Sigmoid colon (tissue), 6 donors: ENCODE measurements at regions not wholly inside any gene's neighbourhood (a gene's known extent, or its start where the extent isn't known, plus 50 kb on each side); places are given as distances from the start of the nearest gene placed in this dataset.

ENCODE experiments used
- DNase-seq: peaks from one replicate; pipeline ENCODE4 v3.0.0-alpha.2; 2019
- H3K27ac ChIP-seq, 4 donors: fragments of 200-600 bp; sonication (generic); one replicate each; pipeline ENCODE4 v1.5.1; 2016 to 2019; ENCODE audit warnings: mild to moderate bottlenecking in 1 of 4
- H3K27me3 ChIP-seq, 3 donors: fragments of 200-600 bp; sonication (generic); one replicate each; pipeline ENCODE4 v1.5.1; 2019; ENCODE audit warnings: mild to moderate bottlenecking in 1 of 3
- H3K36me3 ChIP-seq, 4 donors: fragments of 200-600 bp; sonication (generic); one replicate each; pipeline ENCODE4 v1.5.1; 2016 to 2019
- H3K4me1 ChIP-seq, 4 donors: fragments of 200-600 bp; sonication (generic); one replicate each; pipeline ENCODE4 v1.5.1; 2017 to 2019
- H3K4me3 ChIP-seq, 4 donors: fragments of 200-600 bp; sonication (generic); one replicate each; pipeline ENCODE4 v1.5.1; 2017 to 2019; ENCODE audit warnings: mild to moderate bottlenecking in 2 of 4, moderate library complexity in 1 of 4
- H3K9me3 ChIP-seq, 4 donors: fragments of 200-600 bp in 3 of 4; sonication (generic) in 3 of 4; one replicate each; pipeline versions ENCODE4 v1.5.1 to v1.6.1; 2013 to 2019
- EP300 ChIP-seq, 4 donors: sonication (generic); formaldehyde crosslinking; IDR thresholded peaks; one replicate each; pipeline ENCODE4 v1.6.1; 2017; ENCODE audit warnings: antibody characterized with exemption in 4 of 4
- POLR2A ChIP-seq, 2 donors: fragments of 450-650 bp; IDR thresholded peaks; one replicate each; pipeline ENCODE4 v1.6.1; 2016; ENCODE audit warnings: antibody characterized with exemption in 2 of 2, mild to moderate bottlenecking in 2 of 2, moderate library complexity in 2 of 2
- POLR2AphosphoS5 ChIP-seq, 4 donors: sonication (generic); formaldehyde crosslinking; IDR thresholded peaks; one replicate each; pipeline ENCODE4 v1.6.1; 2017; ENCODE audit warnings: antibody characterized with exemption in 4 of 4
- WGBS, 2 donors: extraction: QIAGEN DNeasy Blood & Tissue Kit; methylation state at CpG; one replicate each; pipeline ENCODE4 v1.1.7; 2013; 5-methylcytosine and 5-hydroxymethylcytosine counted together
- intact Hi-C: fragments of 100-400 bp; cut with DNase I; formaldehyde crosslinking; loops from one replicate; pipeline ENCODE4 v1.15.1; 2023
- TF ChIP-seq, protein P1 (sequence below), 4 experiments: fragments of 450-650 bp in 3 of 4; fragments of 200-600 bp in 1 of 4; IDR thresholded peaks; one replicate each; pipeline ENCODE4 v1.5.1; 2016 to 2019; ENCODE audit warnings: antibody characterized with exemption in 4 of 4, mild to moderate bottlenecking in 3 of 4, moderate library complexity in 2 of 4
- donor health status: healthy with polysubstance abuse.
- donor health status: healthy.

DNA sequence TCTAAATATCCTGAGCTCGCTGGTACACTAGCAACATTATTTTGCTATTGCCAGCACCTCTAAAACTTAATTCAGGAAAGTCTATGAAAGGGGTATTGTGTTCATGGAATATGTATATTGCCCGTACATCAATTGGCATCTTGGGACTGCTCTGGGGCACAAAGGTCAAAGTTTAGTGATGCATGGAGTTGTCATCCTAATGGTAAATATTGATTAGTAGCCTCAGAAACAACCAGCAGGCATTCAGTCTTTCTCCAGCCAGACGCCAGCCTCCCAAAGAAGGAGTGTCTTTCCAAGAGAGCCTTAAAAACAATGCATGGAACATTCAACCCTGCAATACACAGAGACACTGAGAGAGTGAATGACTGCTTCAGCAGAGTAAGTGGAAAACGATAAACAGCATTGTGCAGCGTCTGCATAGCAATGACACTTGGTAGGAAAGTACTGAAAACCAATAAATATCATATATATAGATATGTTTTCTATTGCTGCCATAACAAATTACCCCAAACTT is 377.3 kb downstream of the SHQ1 start:
- no peak overlapping the region for H3K4me3 ChIP-seq
- WGBS, 2 donors = 83 to 86% methylated on average over 5 of the region's 5 CpGs
- no peaks in the 10 kb centered on the region for H3K9me3 ChIP-seq
- no peak for TF ChIP-seq POLR2A (IDR thresholded peaks at IDR 0.05)
- TF ChIP-seq, protein P1, sequence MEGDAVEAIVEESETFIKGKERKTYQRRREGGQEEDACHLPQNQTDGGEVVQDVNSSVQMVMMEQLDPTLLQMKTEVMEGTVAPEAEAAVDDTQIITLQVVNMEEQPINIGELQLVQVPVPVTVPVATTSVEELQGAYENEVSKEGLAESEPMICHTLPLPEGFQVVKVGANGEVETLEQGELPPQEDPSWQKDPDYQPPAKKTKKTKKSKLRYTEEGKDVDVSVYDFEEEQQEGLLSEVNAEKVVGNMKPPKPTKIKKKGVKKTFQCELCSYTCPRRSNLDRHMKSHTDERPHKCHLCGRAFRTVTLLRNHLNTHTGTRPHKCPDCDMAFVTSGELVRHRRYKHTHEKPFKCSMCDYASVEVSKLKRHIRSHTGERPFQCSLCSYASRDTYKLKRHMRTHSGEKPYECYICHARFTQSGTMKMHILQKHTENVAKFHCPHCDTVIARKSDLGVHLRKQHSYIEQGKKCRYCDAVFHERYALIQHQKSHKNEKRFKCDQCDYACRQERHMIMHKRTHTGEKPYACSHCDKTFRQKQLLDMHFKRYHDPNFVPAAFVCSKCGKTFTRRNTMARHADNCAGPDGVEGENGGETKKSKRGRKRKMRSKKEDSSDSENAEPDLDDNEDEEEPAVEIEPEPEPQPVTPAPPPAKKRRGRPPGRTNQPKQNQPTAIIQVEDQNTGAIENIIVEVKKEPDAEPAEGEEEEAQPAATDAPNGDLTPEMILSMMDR (IDR thresholded peaks at IDR 0.05) = no peak
- TF ChIP-seq EP300 (IDR thresholded peaks at IDR 0.05) = no peak
- TF ChIP-seq POLR2AphosphoS5 (IDR thresholded peaks at IDR 0.05) = no peak
- H3K36me3 ChIP-seq = no peaks in the 10 kb centered on the region
- no peak overlapping the region for H3K27ac ChIP-seq
- intact Hi-C loops = no loop called here
- H3K4me1 ChIP-seq = no peaks in the 10 kb centered on the region
- DNase-seq = no peak
- H3K27me3 ChIP-seq = no peaks in the 10 kb centered on the region

DNA sequence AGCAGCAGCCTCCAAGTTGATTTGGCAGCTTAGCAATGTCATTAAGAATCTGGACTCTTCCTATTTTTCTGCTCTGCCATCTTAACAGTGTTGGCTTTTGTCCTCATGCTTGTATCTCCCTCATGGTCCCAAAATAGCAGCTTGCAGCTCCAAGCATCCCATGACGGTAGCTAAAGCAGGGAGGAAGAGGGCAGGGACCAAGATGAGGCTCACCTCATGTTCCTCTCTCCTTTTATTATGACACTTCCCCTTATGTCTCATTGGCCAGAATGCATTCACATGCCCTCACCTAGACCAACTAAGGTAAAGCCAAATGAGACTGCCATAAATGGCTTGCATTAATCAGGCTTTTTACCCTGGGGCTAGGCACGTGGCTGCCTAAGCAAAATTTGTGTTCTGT is 382.4 kb downstream of the SHQ1 start:
- no peaks in the 10 kb centered on the region for H3K9me3 ChIP-seq
- WGBS, 2 donors = 66 to 72% methylated on average over 2 of the region's 2 CpGs
- no peak overlapping the region for H3K27ac ChIP-seq
- no peak overlapping the region for H3K4me3 ChIP-seq
- DNase-seq = no peak
- no peaks in the 10 kb centered on the region for H3K4me1 ChIP-seq
- no peaks in the 10 kb centered on the region for H3K36me3 ChIP-seq
- TF ChIP-seq, protein P1 (IDR thresholded peaks at IDR 0.05) = no peak
- TF ChIP-seq POLR2A (IDR thresholded peaks at IDR 0.05) = no peak
- TF ChIP-seq EP300 (IDR thresholded peaks at IDR 0.05) = no peak
- no peak for TF ChIP-seq POLR2AphosphoS5 (IDR thresholded peaks at IDR 0.05)
- intact Hi-C loops = no loop called here
- no peaks in the 10 kb centered on the region for H3K27me3 ChIP-seq

DNA sequence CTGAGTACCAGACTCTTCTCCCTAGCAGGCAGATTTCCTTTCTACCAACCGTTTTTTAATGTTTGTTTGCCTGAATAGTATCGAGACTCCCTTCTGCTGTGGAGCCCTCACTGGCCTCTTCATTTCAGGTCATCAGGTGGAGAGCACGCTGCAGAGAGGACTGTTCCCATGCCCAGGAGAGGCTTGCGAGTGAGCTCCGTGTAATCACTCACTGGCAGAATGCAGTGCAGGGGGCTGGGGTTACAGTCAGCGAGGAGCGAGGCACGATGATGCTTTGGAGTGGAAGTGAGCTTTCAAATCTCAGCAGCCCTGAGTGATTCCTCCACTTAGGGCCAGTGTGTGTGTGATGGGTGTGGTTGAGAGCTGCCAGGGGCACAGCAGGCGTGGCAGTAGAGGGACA is 385.2 kb downstream of the SHQ1 start:
- Histone ChIP-seq H3K27me3 (no peaks in the 10 kb centered on the region), H3K9me3 (no peaks in the 10 kb centered on the region), H3K4me1 (no peaks in the 10 kb centered on the region), H3K4me3 (no peak overlapping the region), H3K27ac (no peak overlapping the region), H3K36me3 (no peaks in the 10 kb centered on the region)
- no peak for DNase-seq
- intact Hi-C loops = no loop called here
- WGBS, 2 donors = 57 to 80% methylated on average over 9 of the region's 9 CpGs
- TF ChIP-seq EP300 (IDR thresholded peaks at IDR 0.05) = no peak
- TF ChIP-seq POLR2AphosphoS5 (IDR thresholded peaks at IDR 0.05) = no peak
- TF ChIP-seq POLR2A (IDR thresholded peaks at IDR 0.05) = no peak
- TF ChIP-seq, protein P1 (IDR thresholded peaks at IDR 0.05) = no peak

DNA sequence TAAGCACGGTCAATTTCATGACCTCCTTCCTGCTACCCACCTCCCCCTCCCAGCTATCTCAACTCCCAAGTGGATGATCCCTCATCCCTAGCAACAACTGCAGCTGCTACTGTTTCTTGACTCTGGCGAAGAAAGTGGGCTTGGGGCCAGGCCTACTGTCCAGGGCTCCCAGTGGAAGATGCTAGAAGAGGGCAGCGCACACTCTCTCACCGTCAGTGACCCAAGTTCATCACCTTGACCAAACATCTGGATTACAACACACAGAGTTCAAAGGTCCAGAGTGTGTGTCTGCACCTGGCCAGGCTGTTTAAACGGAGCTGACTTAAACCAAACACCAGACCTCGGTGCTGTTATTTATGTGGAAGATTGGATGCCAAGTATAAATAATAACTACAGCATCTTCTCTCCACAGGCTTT is 385.6 kb downstream of the SHQ1 start:
- intact Hi-C loops = no loop called here
- DNase-seq = no peak
- Histone ChIP-seq H3K27ac (no peak overlapping the region), H3K4me3 (no peak overlapping the region), H3K9me3 (no peaks in the 10 kb centered on the region), H3K27me3 (no peaks in the 10 kb centered on the region), H3K4me1 (no peaks in the 10 kb centered on the region), H3K36me3 (no peaks in the 10 kb centered on the region)
- TF ChIP-seq, protein P1 (IDR thresholded peaks at IDR 0.05) = no peak
- no peak for TF ChIP-seq POLR2A (IDR thresholded peaks at IDR 0.05)
- no peak for TF ChIP-seq POLR2AphosphoS5 (IDR thresholded peaks at IDR 0.05)
- no peak for TF ChIP-seq EP300 (IDR thresholded peaks at IDR 0.05)
- 42 to 65% methylated on average over 6 of the region's 6 CpGs for WGBS, 2 donors

DNA sequence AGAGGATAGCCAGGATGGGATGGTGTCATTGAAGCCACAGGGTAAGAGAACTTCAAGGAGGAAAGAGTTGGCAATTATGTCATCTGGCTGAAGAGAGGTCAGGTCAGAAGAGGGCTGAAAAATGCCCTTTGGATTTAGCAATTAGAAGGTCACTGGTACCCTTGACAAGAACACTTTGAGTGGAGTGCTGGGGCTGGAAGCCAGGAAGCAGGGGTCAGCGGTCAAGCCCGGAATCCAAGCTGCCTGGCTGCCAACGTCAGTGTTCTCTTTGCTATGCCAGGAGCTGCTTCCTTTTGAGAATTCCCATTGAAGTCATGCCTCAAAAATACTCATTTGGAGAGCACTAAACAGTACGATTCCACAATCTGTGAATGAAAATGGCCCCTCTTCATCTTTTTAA is 386.5 kb downstream of the SHQ1 start:
- no peaks in the 10 kb centered on the region for H3K4me1 ChIP-seq
- no peaks in the 10 kb centered on the region for H3K27me3 ChIP-seq
- TF ChIP-seq EP300 (IDR thresholded peaks at IDR 0.05) = no peak
- TF ChIP-seq, protein P1 (IDR thresholded peaks at IDR 0.05) = no peak
- TF ChIP-seq POLR2AphosphoS5 (IDR thresholded peaks at IDR 0.05) = peak in 1 of 4 donors; percentile 12
- TF ChIP-seq POLR2A (IDR thresholded peaks at IDR 0.05) = no peak
- no peak overlapping the region for H3K4me3 ChIP-seq
- DNase-seq = no peak
- WGBS, 2 donors = 58 to 67% methylated on average over 4 of the region's 4 CpGs
- no peaks in the 10 kb centered on the region for H3K36me3 ChIP-seq
- intact Hi-C loops = no loop called here
- no peak overlapping the region for H3K27ac ChIP-seq
- no peaks in the 10 kb centered on the region for H3K9me3 ChIP-seq
